HepG2 (cell line): ENCODE measurements at regions not wholly inside any gene's neighbourhood (a gene's known extent, or its start where the extent isn't known, plus 50 kb on each side); places are given as distances from the start of the nearest gene placed in this dataset.

ENCODE experiments used
- GATAD2A ChIP-seq: IDR thresholded peaks from 2 replicates; pipeline ENCODE4 v1.6.1; 2016
- KIAA2018 ChIP-seq: sonication (generic); formaldehyde crosslinking; IDR thresholded peaks from 2 replicates; pipeline ENCODE4 v1.5.0; 2020; ENCODE audit warnings: mild to moderate bottlenecking, missing genetic modification reagents, borderline replicate concordance
- MAX ChIP-seq: IDR thresholded peaks from 2 replicates; pipeline ENCODE4 v1.6.1; 2012; ENCODE audit warnings: inconsistent platforms
- POLR2AphosphoS2 ChIP-seq: IDR thresholded peaks from 2 replicates; pipeline ENCODE4 v1.6.1; 2011; ENCODE audit warnings: low read depth, low read length, improper control_type of control experiment
- REXO4 ChIP-seq: sonication (generic); formaldehyde crosslinking; IDR thresholded peaks from 2 replicates; pipeline ENCODE4 v1.8.0; 2022; ENCODE audit warnings: missing genetic modification reagents, mild to moderate bottlenecking, borderline replicate concordance
- SRSF9 ChIP-seq: fragments of 200-400 bp; formaldehyde crosslinking; IDR thresholded peaks from 2 replicates; pipeline ENCODE4 v1.6.1; 2018; ENCODE audit warnings: borderline replicate concordance, mild to moderate bottlenecking, low read depth, low read length; ENCODE audit not compliant: insufficient read depth, poor library complexity, severe bottlenecking
- TFAP4 ChIP-seq: sonication (generic); IDR thresholded peaks from 2 replicates; pipeline ENCODE4 v1.6.1; 2016; ENCODE audit warnings: low read depth, borderline replicate concordance
- ZBTB4 ChIP-seq: sonication (generic); formaldehyde crosslinking; IDR thresholded peaks from 2 replicates; pipeline ENCODE4 v1.4.0; 2020; ENCODE audit warnings: missing genetic modification reagents, mild to moderate bottlenecking, borderline replicate concordance
- ZNF510 ChIP-seq: sonication (generic); formaldehyde crosslinking; IDR thresholded peaks from 2 replicates; pipeline ENCODE4 v1.4.0; 2020; ENCODE audit warnings: low read depth, mild to moderate bottlenecking, missing genetic modification reagents
- ZNF580 ChIP-seq: IDR thresholded peaks from 2 replicates; pipeline ENCODE4 v1.6.1; 2016; ENCODE audit warnings: low read depth, borderline replicate concordance
- ZNF598 ChIP-seq: sonication (generic); formaldehyde crosslinking; IDR thresholded peaks from 2 replicates; pipeline ENCODE4 v1.5.1; 2020; ENCODE audit warnings: mild to moderate bottlenecking, missing genetic modification reagents, borderline replicate concordance

- no peak for TF ChIP-seq ZNF580 (CRISPR knock-in tag)
- no peak for TF ChIP-seq ZNF510 (CRISPR knock-in tag)
- no peak for TF ChIP-seq SRSF9
- TF ChIP-seq MAX, result no peak
- TF ChIP-seq ZNF598 (CRISPR knock-in tag), result no peak
- no peak for TF ChIP-seq GATAD2A
- TF ChIP-seq ZBTB4 (CRISPR knock-in tag), result no peak
- no peak for TF ChIP-seq KIAA2018 (CRISPR knock-in tag)
- TF ChIP-seq POLR2AphosphoS2, result no peak
- TF ChIP-seq REXO4 (CRISPR knock-in tag), result no peak
- no peak for TF ChIP-seq TFAP4
Measured at GRCh38 chr3:181847276-181847675, 135.6 kb downstream of the SOX2 start (continued).
